ENCODE measurements at regions not wholly inside any gene's neighbourhood (a gene's known extent, or its start where the extent isn't known, plus 50 kb on each side); places are given as distances from the start of the nearest gene placed in this dataset.

- DNase-seq (ENCODE audit: low read depth): peak; percentile 3
Observed at GRCh38 chr18:61676773-61677434, 215.9 kb downstream of the RNF152 start.

- peak; percentile 28 for DNase-seq (ENCODE audit: low read depth)
Observed at GRCh38 chr18:61669320-61669719, 223.5 kb downstream of the RNF152 start.

- DNase-seq (ENCODE audit: low read depth): no peak
Observed at GRCh38 chr18:61666876-61667590, 225.8 kb downstream of the RNF152 start.

- DNase-seq (ENCODE audit: low read depth): no peak
Observed at GRCh38 chr18:61664419-61665084, 228.3 kb downstream of the RNF152 start.

GRCh38 chr18:61662726-61663125, 230.1 kb downstream of the RNF152 start:
- DNase-seq (ENCODE audit: low read depth): no peak

- DNase-seq (ENCODE audit: low read depth): no peak
Observed at GRCh38 chr18:61658431-61658830, 234.4 kb downstream of the RNF152 start.

GRCh38 chr18:61657066-61657732, 235.6 kb downstream of the RNF152 start:
- DNase-seq (ENCODE audit: low read depth): no peak

GRCh38 chr18:61655630-61656029, 237.2 kb downstream of the RNF152 start:
- DNase-seq (ENCODE audit: low read depth): no peak

- no peak for DNase-seq (ENCODE audit: low read depth)
Observed at GRCh38 chr18:61653823-61654551, 238.8 kb downstream of the RNF152 start.

- DNase-seq (ENCODE audit: low read depth): no peak
Observed at GRCh38 chr18:61651880-61652268, 240.9 kb downstream of the RNF152 start.

GRCh38 chr18:61651145-61651879, 241.5 kb downstream of the RNF152 start:
- DNase-seq (ENCODE audit: low read depth): no peak

- no peak for DNase-seq (ENCODE audit: low read depth)
Observed at GRCh38 chr18:61643884-61644647, 248.7 kb downstream of the RNF152 start.

- DNase-seq (ENCODE audit: low read depth): peak; percentile 60
Observed at GRCh38 chr18:61639886-61640285, 252.9 kb downstream of the RNF152 start.

GRCh38 chr18:61637905-61638595, 254.8 kb downstream of the RNF152 start:
- no peak for DNase-seq (ENCODE audit: low read depth)

GRCh38 chr18:61637319-61637718, 255.5 kb downstream of the RNF152 start:
- no peak for DNase-seq (ENCODE audit: low read depth)

- DNase-seq (ENCODE audit: low read depth): peak; percentile 43
Observed at GRCh38 chr18:61635901-61636528, 256.8 kb downstream of the RNF152 start.

- DNase-seq (ENCODE audit: low read depth): peak; percentile 39
Observed at GRCh38 chr18:61628085-61628484, 264.7 kb downstream of the RNF152 start.

GRCh38 chr18:61624631-61625030, 268.2 kb downstream of the RNF152 start:
- peak; percentile 82 for DNase-seq (ENCODE audit: low read depth)

- DNase-seq (ENCODE audit: low read depth): no peak
Observed at GRCh38 chr18:61619783-61620182, 273.0 kb downstream of the RNF152 start.
